ENCODE measurements at regions not wholly inside any gene's neighbourhood (a gene's known extent, or its start where the extent isn't known, plus 50 kb on each side); places are given as distances from the start of the nearest gene placed in this dataset.
"Not testable (repeated sequence)": the region's sequence is repeated elsewhere in the genome, so short reads cannot be mapped to it uniquely, and the experiment has no call there.

- Histone ChIP-seq H3K4me3 (ENCODE audit: low read depth, low read length) (no peak overlapping the region), H3K36me3 (replicated peaks) (no peaks in the 10 kb centered on the region), H3K27me3 (replicated peaks) (no peaks in the 10 kb centered on the region), H3K27ac (no peak overlapping the region)
- in situ Hi-C loops (cut with HindIII; ENCODE audit: low pct_ligation_motif_present, low sequenced_read_pairs): no loop called here
- TF ChIP-seq, protein P1, sequence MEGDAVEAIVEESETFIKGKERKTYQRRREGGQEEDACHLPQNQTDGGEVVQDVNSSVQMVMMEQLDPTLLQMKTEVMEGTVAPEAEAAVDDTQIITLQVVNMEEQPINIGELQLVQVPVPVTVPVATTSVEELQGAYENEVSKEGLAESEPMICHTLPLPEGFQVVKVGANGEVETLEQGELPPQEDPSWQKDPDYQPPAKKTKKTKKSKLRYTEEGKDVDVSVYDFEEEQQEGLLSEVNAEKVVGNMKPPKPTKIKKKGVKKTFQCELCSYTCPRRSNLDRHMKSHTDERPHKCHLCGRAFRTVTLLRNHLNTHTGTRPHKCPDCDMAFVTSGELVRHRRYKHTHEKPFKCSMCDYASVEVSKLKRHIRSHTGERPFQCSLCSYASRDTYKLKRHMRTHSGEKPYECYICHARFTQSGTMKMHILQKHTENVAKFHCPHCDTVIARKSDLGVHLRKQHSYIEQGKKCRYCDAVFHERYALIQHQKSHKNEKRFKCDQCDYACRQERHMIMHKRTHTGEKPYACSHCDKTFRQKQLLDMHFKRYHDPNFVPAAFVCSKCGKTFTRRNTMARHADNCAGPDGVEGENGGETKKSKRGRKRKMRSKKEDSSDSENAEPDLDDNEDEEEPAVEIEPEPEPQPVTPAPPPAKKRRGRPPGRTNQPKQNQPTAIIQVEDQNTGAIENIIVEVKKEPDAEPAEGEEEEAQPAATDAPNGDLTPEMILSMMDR (IDR thresholded peaks at IDR 0.05; ENCODE audit: low read depth, low read length, missing control alignments): no peak
- no peak for DNase-seq
Measured at GRCh38 chr14:106010783-106011182, 484.4 kb downstream of the TMEM121 start.

GRCh38 chr14:106011631-106012360 is 485.4 kb downstream of the TMEM121 start:
- DNase-seq; H3K27me3 ChIP-seq (replicated peaks); H3K4me3 ChIP-seq (ENCODE audit: low read depth, low read length); H3K36me3 ChIP-seq (replicated peaks); H3K27ac ChIP-seq; in situ Hi-C loops (cut with HindIII; ENCODE audit: low pct_ligation_motif_present, low sequenced_read_pairs): not testable (repeated sequence)

- H3K27me3 ChIP-seq (replicated peaks); in situ Hi-C loops (cut with HindIII; ENCODE audit: low pct_ligation_motif_present, low sequenced_read_pairs): not testable (repeated sequence)
Measured at GRCh38 chr14:106012361-106012725, 486.0 kb downstream of the TMEM121 start.

DNA sequence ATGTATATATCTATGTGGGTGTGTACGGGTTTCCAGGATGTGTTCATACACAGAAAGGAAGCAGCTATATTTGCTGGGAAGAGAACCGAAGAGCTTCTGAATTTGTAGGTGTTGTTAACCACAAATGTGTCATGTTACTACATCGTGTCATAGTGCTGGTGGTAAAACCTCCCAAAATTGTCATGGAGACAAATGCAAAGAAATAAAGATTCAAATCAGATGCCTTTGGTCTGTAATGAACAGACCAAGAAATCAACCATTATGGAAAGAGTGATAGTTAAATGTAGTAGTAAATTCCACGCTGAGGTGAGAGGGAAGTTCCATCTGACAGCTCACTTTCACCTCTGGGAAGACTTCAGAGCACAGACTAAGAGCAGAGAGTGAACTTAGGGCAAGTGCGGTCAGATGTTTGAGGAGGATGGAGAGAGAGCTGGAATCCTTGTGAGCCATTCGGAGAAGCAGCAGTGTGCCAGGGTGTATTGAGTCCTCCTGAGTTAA is 487.5 kb downstream of the TMEM121 start:
- no peaks in the 10 kb centered on the region for H3K27me3 ChIP-seq (replicated peaks)
- no peak overlapping the region for H3K27ac ChIP-seq
- no peak for DNase-seq

More at GRCh38 chr14:106012361-106012725, 486.0 kb downstream of the TMEM121 start:
- H3K27ac ChIP-seq; DNase-seq; H3K4me3 ChIP-seq (ENCODE audit: low read depth, low read length); H3K36me3 ChIP-seq (replicated peaks): not testable (repeated sequence)

DNA sequence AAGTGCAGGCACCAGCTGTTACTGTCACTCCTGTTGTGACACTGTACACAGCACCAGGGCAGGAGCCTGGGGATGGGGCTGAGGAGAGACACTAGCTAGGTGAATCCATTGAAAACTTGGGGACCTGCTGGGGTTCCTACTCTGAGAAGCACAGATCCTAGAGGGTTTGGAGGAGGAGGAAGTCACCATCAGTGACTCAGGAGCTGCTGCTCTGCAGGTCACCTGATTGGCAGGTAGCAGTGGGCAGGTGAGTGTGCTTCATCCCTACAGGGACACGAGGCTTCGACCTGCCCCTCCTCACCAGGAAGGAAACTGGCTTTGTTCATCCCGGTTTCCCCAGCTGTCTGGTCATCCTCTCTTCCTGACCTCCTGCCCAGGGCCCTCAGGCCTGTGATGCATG is 491.6 kb downstream of the TMEM121 start:
- H3K27me3 ChIP-seq (replicated peaks); in situ Hi-C loops (cut with HindIII; ENCODE audit: low pct_ligation_motif_present, low sequenced_read_pairs); DNase-seq; H3K27ac ChIP-seq; H3K36me3 ChIP-seq (replicated peaks); H3K4me3 ChIP-seq (ENCODE audit: low read depth, low read length): not testable (repeated sequence)

More for the DNA sequence above, 487.5 kb downstream of the TMEM121 start:
- in situ Hi-C loops (cut with HindIII; ENCODE audit: low pct_ligation_motif_present, low sequenced_read_pairs): no loop called here
- TF ChIP-seq, protein P1 (IDR thresholded peaks at IDR 0.05; ENCODE audit: low read depth, low read length, missing control alignments): no peak
- no peaks in the 10 kb centered on the region for H3K36me3 ChIP-seq (replicated peaks)
- no peak overlapping the region for H3K4me3 ChIP-seq (ENCODE audit: low read depth, low read length)

DNA sequence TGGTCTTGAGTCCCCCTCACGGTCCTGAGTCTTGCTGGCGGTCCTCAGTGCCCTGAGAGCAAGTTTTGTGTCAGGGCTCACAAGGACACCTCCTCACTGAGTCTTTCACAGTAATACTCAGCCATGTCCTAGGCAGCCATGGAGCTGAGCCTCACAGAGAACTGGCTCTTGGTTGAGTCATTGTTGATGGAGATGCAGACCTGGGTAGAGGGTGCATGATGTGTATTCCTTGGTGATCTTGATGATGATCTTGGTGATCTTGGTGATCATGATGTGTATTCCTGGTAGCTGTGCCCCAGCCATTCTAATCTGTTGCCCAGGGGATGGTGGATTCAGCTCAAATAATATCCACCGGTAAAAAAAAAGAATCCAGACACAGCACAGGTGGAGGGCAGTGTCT is 495.4 kb downstream of the TMEM121 start:
- no peak overlapping the region for H3K27ac ChIP-seq
- TF ChIP-seq, protein P1 (IDR thresholded peaks at IDR 0.05; ENCODE audit: low read depth, low read length, missing control alignments): no peak
- H3K4me3 ChIP-seq (ENCODE audit: low read depth, low read length): no peak overlapping the region
- no peaks in the 10 kb centered on the region for H3K27me3 ChIP-seq (replicated peaks)
- H3K36me3 ChIP-seq (replicated peaks): no peaks in the 10 kb centered on the region
- DNase-seq: no peak
- in situ Hi-C loops (cut with HindIII; ENCODE audit: low pct_ligation_motif_present, low sequenced_read_pairs): no loop called here

GRCh38 chr14:106022648-106023047 is 496.3 kb downstream of the TMEM121 start:
- H3K36me3 ChIP-seq (replicated peaks); H3K27me3 ChIP-seq (replicated peaks); H3K4me3 ChIP-seq (ENCODE audit: low read depth, low read length); H3K27ac ChIP-seq; DNase-seq; in situ Hi-C loops (cut with HindIII; ENCODE audit: low pct_ligation_motif_present, low sequenced_read_pairs): not testable (repeated sequence)

DNA sequence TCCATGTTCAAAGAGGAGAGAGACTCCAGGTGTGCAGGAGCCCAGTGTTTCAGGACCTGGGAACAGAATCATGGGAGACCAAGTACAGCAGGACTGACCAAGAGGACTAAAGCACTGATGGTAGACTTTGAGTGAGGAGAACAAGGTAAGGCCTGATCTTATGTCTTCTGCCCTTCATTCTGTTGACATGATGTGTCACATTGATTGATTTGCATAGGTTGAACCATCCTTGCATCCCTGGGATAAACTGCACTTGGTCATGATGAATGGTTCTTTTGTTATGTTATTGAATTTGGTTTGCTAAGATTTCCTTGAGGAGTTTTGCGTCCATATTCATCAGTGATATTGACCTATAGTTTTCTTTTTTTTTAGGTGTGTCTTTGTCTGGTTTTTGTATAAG is 497.0 kb downstream of the TMEM121 start:
- Histone ChIP-seq H3K36me3 (replicated peaks) (no peaks in the 10 kb centered on the region), H3K27me3 (replicated peaks) (no peaks in the 10 kb centered on the region), H3K4me3 (ENCODE audit: low read depth, low read length) (no peak overlapping the region), H3K27ac (no peak overlapping the region)
- TF ChIP-seq, protein P1 (IDR thresholded peaks at IDR 0.05; ENCODE audit: low read depth, low read length, missing control alignments): no peak
- no peak for DNase-seq
- in situ Hi-C loops (cut with HindIII; ENCODE audit: low pct_ligation_motif_present, low sequenced_read_pairs): no loop called here

Data from brain microvascular endothelial cell (primary cell).